NT2/D1 (cell line): ENCODE measurements at regions not wholly inside any gene's neighbourhood (a gene's known extent, or its start where the extent isn't known, plus 50 kb on each side); places are given as distances from the start of the nearest gene placed in this dataset.

ENCODE experiments used
- DNase-seq: peaks from one replicate; pipeline ENCODE4 v3.0.0-alpha.2; 2011; ENCODE audit warnings: low read depth, low spot score
- H3K27me3 ChIP-seq: 2 replicates; pipeline ENCODE4 v1.6.0; 2011; ENCODE audit warnings: mild to moderate bottlenecking; ENCODE audit not compliant: insufficient read length, insufficient read depth
- H3K36me3 ChIP-seq: 2 replicates; pipeline ENCODE4 v1.6.1; 2011; ENCODE audit warnings: mild to moderate bottlenecking, low read length, mixed read lengths; ENCODE audit not compliant: insufficient read depth, insufficient read length
- H3K4me1 ChIP-seq: 2 replicates; pipeline ENCODE4 v1.5.1; 2011; ENCODE audit not compliant: insufficient read depth, insufficient read length
- H3K4me3 ChIP-seq: 2 replicates; pipeline ENCODE4 v1.5.1; 2011; ENCODE audit warnings: low read depth; ENCODE audit not compliant: insufficient read length
- H3K9ac ChIP-seq: 2 replicates; pipeline ENCODE4 v1.6.0; 2011; ENCODE audit warnings: low read depth; ENCODE audit not compliant: insufficient read length
- H3K9me3 ChIP-seq: 2 replicates; pipeline ENCODE4 v1.5.1; 2011; ENCODE audit warnings: mild to moderate bottlenecking, low read length; ENCODE audit not compliant: insufficient read depth
- SUZ12 ChIP-seq: IDR thresholded peaks from 2 replicates; pipeline ENCODE4 v1.6.1; 2011; ENCODE audit not compliant: insufficient read length, insufficient read depth; ENCODE audit errors: extremely low read depth
- YY1 ChIP-seq: IDR thresholded peaks from 2 replicates; pipeline ENCODE4 v1.6.1; 2011; ENCODE audit not compliant: insufficient read length, insufficient read depth
- ZNF274 ChIP-seq: IDR thresholded peaks from 2 replicates; pipeline ENCODE4 v1.6.1; 2011; ENCODE audit warnings: mild to moderate bottlenecking, low read depth, low read length

GRCh38 chr7:3172768-3173280, 128.2 kb upstream of the SDK1 start:
- TF ChIP-seq YY1: no peak
- TF ChIP-seq SUZ12: no peak
- TF ChIP-seq ZNF274: no peak
- H3K4me1 ChIP-seq: peaks cover 2% of the 10 kb centered on the region
- no peaks in the 10 kb centered on the region; the same call in 1 of the 2 replicates for H3K9me3 ChIP-seq
- H3K27me3 ChIP-seq: no peaks in the 10 kb centered on the region
- H3K36me3 ChIP-seq: no peaks in the 10 kb centered on the region
- H3K4me3 ChIP-seq: no peak overlapping the region
- no peak overlapping the region for H3K9ac ChIP-seq
- DNase-seq: no peak

GRCh38 chr7:3174515-3175284, 126.4 kb upstream of the SDK1 start:
- DNase-seq: no peak
- Histone ChIP-seq H3K9me3 (no peaks in the 10 kb centered on the region; the same call in 1 of the 2 replicates), H3K27me3 (no peaks in the 10 kb centered on the region), H3K4me3 (no peak overlapping the region), H3K9ac (no peak overlapping the region), H3K36me3 (no peaks in the 10 kb centered on the region), H3K4me1 (peaks cover 4% of the 10 kb centered on the region)
- TF ChIP-seq YY1 (no peak), SUZ12 (no peak), ZNF274 (no peak)

GRCh38 chr7:3175285-3175902, 125.7 kb upstream of the SDK1 start:
- no peaks in the 10 kb centered on the region; the same call in 1 of the 2 replicates for H3K9me3 ChIP-seq
- peaks cover 4% of the 10 kb centered on the region for H3K4me1 ChIP-seq
- no peak for TF ChIP-seq YY1
- TF ChIP-seq ZNF274: no peak
- no peak for TF ChIP-seq SUZ12
- H3K36me3 ChIP-seq: no peaks in the 10 kb centered on the region
- no peak overlapping the region for H3K9ac ChIP-seq
- H3K4me3 ChIP-seq: no peak overlapping the region
- no peak for DNase-seq
- no peaks in the 10 kb centered on the region for H3K27me3 ChIP-seq

GRCh38 chr7:3176112-3177000, 124.7 kb upstream of the SDK1 start:
- TF ChIP-seq ZNF274 (no peak), YY1 (no peak), SUZ12 (no peak)
- Histone ChIP-seq H3K36me3 (no peaks in the 10 kb centered on the region), H3K27me3 (no peaks in the 10 kb centered on the region), H3K4me3 (no peak overlapping the region), H3K4me1 (peaks cover 4% of the 10 kb centered on the region), H3K9me3 (no peaks in the 10 kb centered on the region), H3K9ac (no peak overlapping the region)
- no peak for DNase-seq

GRCh38 chr7:3177271-3177670, 123.8 kb upstream of the SDK1 start:
- peaks cover 4% of the 10 kb centered on the region for H3K4me1 ChIP-seq
- H3K4me3 ChIP-seq: no peak overlapping the region
- H3K27me3 ChIP-seq: no peaks in the 10 kb centered on the region
- H3K9ac ChIP-seq: no peak overlapping the region
- DNase-seq: no peak
- H3K9me3 ChIP-seq: no peaks in the 10 kb centered on the region
- no peaks in the 10 kb centered on the region for H3K36me3 ChIP-seq
- TF ChIP-seq ZNF274 (no peak), YY1 (no peak), SUZ12 (no peak)

- Histone ChIP-seq H3K9me3 (no peaks in the 10 kb centered on the region), H3K27me3 (no peaks in the 10 kb centered on the region), H3K4me3 (no peak overlapping the region), H3K4me1 (peaks cover 7% of the 10 kb centered on the region), H3K9ac (no peak overlapping the region), H3K36me3 (no peaks in the 10 kb centered on the region)
- TF ChIP-seq YY1: no peak
- DNase-seq: no peak
Measured at GRCh38 chr7:3179456-3179855, 121.6 kb upstream of the SDK1 start.
